GM12878 (cell line): ENCODE measurements at regions not wholly inside any gene's neighbourhood (a gene's known extent, or its start where the extent isn't known, plus 50 kb on each side); places are given as distances from the start of the nearest gene placed in this dataset.

Source experiments
- ATAC-seq: fragments of 200-7000 bp; cut with Tn5 transposase; 3 replicates; pipeline ENCODE4 v1.9.1; 2020; ENCODE audit warnings: mild to moderate bottlenecking, moderate library complexity
- BruUV-seq: library from RNA; stranded (reverse); fragments of 400-500 nt; replicated peaks from 2 replicates; lab custom pipeline; 2021; lab: Mats Ljungman, UMichigan
- CTCF ChIA-PET: fragments of 300-600 bp; sonication (Branson Sonifier 250); formaldehyde crosslinking; extraction: SDS; loops from one replicate; lab custom pipeline; 2021; ENCODE audit warnings: inconsistent platforms; lab: Yijun Ruan, JAX
- POLR2A ChIA-PET: fragments of 350-600 bp; formaldehyde crosslinking; extraction: SDS; loops from one replicate; lab custom pipeline; 2021; ENCODE audit warnings: inconsistent platforms; lab: Charles Lee
- RAD21 ChIA-PET: fragments of 300-600 bp; sonication (Branson Sonifier 250); formaldehyde crosslinking; loops from one replicate; lab custom pipeline; 2023; ENCODE audit warnings: antibody characterized with exemption; ENCODE audit not compliant: unreplicated experiment; lab: Charles Lee
- SMC1A ChIA-PET: fragments of 300-600 bp; sonication (Branson Sonifier 250); formaldehyde crosslinking; loops from one replicate; lab custom pipeline; 2023; ENCODE audit not compliant: unreplicated experiment, uncharacterized antibody; lab: Charles Lee
- DNase-seq: peaks from one replicate; pipeline ENCODE4 v3.0.0-alpha.2; 2011; ENCODE audit warnings: low read depth, low spot score
- FAIRE-seq: peaks from 3 replicates; lab custom pipeline; 2011; peaks lifted over from hg19 to GRCh38; lab: Jason Lieb, UNC
- H2AFZ ChIP-seq: 2 replicates; pipeline ENCODE4 v1.6.0; 2011; ENCODE audit warnings: low read depth, low read length, control low read depth; ENCODE audit not compliant: control insufficient read depth
- H3K27ac ChIP-seq: 2 replicates; pipeline ENCODE4 v1.5.1; 2011; ENCODE audit warnings: control low read depth; ENCODE audit not compliant: control insufficient read depth, insufficient read depth
- H3K27me3 ChIP-seq, 2 experiments: replicated peaks in 1 of 2; 2 replicates each; pipeline versions ENCODE4 v1.6.0 to v1.6.1; 2011; ENCODE audit warnings: low read length in 1 of 2; ENCODE audit not compliant: control insufficient read depth in 2 of 2, insufficient read depth in 2 of 2
- H3K36me3 ChIP-seq, 2 experiments: 2 replicates each; pipeline ENCODE4 v1.5.1; 2011; ENCODE audit warnings: low read length in 1 of 2; ENCODE audit not compliant: control insufficient read depth in 2 of 2, insufficient read depth in 2 of 2
- H3K4me1 ChIP-seq: 2 replicates; pipeline ENCODE4 v1.6.1; 2011; ENCODE audit warnings: mild to moderate bottlenecking, low read length, moderate library complexity, mixed read lengths; ENCODE audit not compliant: control insufficient read depth, insufficient read depth
- H3K4me2 ChIP-seq: 2 replicates; pipeline ENCODE4 v1.6.0; 2011; ENCODE audit warnings: control low read depth; ENCODE audit not compliant: control insufficient read depth, insufficient read depth
- H3K4me3 ChIP-seq: fragments of 200-600 bp; sonication (generic); 2 replicates; pipeline ENCODE4 v1.5.1; 2016
- H3K79me2 ChIP-seq: 2 replicates; pipeline ENCODE4 v1.6.0; 2011; ENCODE audit warnings: low read length; ENCODE audit not compliant: control insufficient read depth, insufficient read depth
- H3K9ac ChIP-seq: 2 replicates; pipeline ENCODE4 v1.8.0; 2011; ENCODE audit warnings: low read length, control low read depth, mixed read lengths; ENCODE audit not compliant: control insufficient read depth, insufficient read depth
- H3K9me3 ChIP-seq: replicated peaks from 3 replicates; pipeline ENCODE4 v1.5.1; 2011; ENCODE audit warnings: mild to moderate bottlenecking, low read length; ENCODE audit not compliant: control insufficient read depth, insufficient read depth
- H4K20me1 ChIP-seq: 2 replicates; pipeline ENCODE4 v1.6.0; 2011; ENCODE audit not compliant: control insufficient read depth, insufficient read depth
- ATF7 ChIP-seq: fragments of 450-650 bp; IDR thresholded peaks from 2 replicates; pipeline ENCODE4 v1.6.1; 2016; ENCODE audit warnings: low read depth, mild to moderate bottlenecking
- BCLAF1 ChIP-seq: fragments of 450-650 bp; IDR thresholded peaks from 2 replicates; pipeline ENCODE4 v1.6.1; 2017; ENCODE audit warnings: antibody characterized with exemption, mild to moderate bottlenecking, moderate library complexity
- ESRRA ChIP-seq: IDR thresholded peaks from 2 replicates; pipeline ENCODE4 v1.6.1; 2012; ENCODE audit warnings: mild to moderate bottlenecking, low read length, improper control_type of control experiment
- KAT2A ChIP-seq: conservative IDR thresholded peaks from 2 replicates; pipeline ENCODE4 v1.6.1; 2011; ENCODE audit warnings: low read depth, low read length; ENCODE audit not compliant: control insufficient read depth
- KLF5 ChIP-seq: fragments of 450-650 bp; IDR thresholded peaks from 2 replicates; pipeline ENCODE4 v1.6.1; 2014; ENCODE audit warnings: mild to moderate bottlenecking; ENCODE audit not compliant: partially characterized antibody
- RBBP5 ChIP-seq: fragments of 200-600 bp; sonication (generic); conservative IDR thresholded peaks from 2 replicates; pipeline ENCODE4 v1.6.1; 2016
- ZBTB40 ChIP-seq: fragments of 450-650 bp; IDR thresholded peaks from 2 replicates; pipeline ENCODE4 v1.6.1; 2016; ENCODE audit warnings: mild to moderate bottlenecking, moderate library complexity, borderline replicate concordance
- WGBS: methylation state at CpG from one replicate; pipeline ENCODE4 v1.1.6; 2016; ENCODE audit warnings: low lambda C conversion rate; ENCODE audit not compliant: insufficient replicate concordance, insufficient coverage; ENCODE audit errors: missing lambda C conversion rate; 5-methylcytosine and 5-hydroxymethylcytosine counted together
- in situ Hi-C: fragments of 300-500 bp; cut with MboI; formaldehyde crosslinking; loops from 9 replicates; pipeline ENCODE4 v1.14.3; 2018; ENCODE audit warnings: mixed read lengths
- intact Hi-C: fragments of 100-400 bp; cut with micrococcal nuclease; formaldehyde crosslinking; loops from one replicate; pipeline ENCODE4 v1.14.2; 2022; ENCODE audit not compliant: unreplicated experiment
- TF ChIP-seq, protein P1 (sequence below): fragments of 450-650 bp; IDR thresholded peaks from 2 replicates; pipeline ENCODE4 v1.6.1; 2017; ENCODE audit warnings: mild to moderate bottlenecking, moderate library complexity

DNA sequence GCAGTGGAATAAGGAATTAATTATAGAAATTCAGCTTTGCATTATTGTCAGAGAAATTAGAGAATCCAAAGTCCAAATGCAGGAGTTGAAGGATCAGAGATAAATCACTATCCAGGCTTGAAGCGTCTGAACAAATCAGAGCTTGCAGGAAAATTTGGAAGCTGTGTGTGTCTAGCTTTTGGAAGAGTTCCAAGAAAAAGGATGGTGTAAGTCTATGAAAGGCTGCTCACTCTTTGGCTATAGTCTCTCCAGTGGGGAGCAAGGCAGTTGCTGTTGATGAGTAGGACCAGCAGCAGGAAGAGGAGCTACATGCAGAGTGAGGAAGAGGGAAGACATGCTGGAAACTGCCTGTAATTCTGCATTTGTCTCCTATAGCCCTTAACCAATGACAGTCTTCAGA, 464.3 kb upstream of the GRM7 start:
- no peaks in the 10 kb centered on the region for H3K9me3 ChIP-seq
- ATAC-seq (no peak), DNase-seq (no peak), FAIRE-seq (no peak)
- H3K4me1 ChIP-seq, result no peaks in the 10 kb centered on the region
- no peak overlapping the region for H3K4me2 ChIP-seq
- ChIA-PET CTCF (no interaction called here), POLR2A (no interaction called here), RAD21 (no interaction called here), SMC1A (no interaction called here)
- no TSS peak for BruUV-seq
- WGBS, result 80% methylated on average over 1 of the region's 1 CpG
- TF ChIP-seq ESRRA (no peak), RBBP5 (no peak), ZBTB40 (no peak), KLF5 (no peak), BCLAF1 (no peak), ATF7 (no peak), KAT2A (no peak)
- TF ChIP-seq, protein P1, sequence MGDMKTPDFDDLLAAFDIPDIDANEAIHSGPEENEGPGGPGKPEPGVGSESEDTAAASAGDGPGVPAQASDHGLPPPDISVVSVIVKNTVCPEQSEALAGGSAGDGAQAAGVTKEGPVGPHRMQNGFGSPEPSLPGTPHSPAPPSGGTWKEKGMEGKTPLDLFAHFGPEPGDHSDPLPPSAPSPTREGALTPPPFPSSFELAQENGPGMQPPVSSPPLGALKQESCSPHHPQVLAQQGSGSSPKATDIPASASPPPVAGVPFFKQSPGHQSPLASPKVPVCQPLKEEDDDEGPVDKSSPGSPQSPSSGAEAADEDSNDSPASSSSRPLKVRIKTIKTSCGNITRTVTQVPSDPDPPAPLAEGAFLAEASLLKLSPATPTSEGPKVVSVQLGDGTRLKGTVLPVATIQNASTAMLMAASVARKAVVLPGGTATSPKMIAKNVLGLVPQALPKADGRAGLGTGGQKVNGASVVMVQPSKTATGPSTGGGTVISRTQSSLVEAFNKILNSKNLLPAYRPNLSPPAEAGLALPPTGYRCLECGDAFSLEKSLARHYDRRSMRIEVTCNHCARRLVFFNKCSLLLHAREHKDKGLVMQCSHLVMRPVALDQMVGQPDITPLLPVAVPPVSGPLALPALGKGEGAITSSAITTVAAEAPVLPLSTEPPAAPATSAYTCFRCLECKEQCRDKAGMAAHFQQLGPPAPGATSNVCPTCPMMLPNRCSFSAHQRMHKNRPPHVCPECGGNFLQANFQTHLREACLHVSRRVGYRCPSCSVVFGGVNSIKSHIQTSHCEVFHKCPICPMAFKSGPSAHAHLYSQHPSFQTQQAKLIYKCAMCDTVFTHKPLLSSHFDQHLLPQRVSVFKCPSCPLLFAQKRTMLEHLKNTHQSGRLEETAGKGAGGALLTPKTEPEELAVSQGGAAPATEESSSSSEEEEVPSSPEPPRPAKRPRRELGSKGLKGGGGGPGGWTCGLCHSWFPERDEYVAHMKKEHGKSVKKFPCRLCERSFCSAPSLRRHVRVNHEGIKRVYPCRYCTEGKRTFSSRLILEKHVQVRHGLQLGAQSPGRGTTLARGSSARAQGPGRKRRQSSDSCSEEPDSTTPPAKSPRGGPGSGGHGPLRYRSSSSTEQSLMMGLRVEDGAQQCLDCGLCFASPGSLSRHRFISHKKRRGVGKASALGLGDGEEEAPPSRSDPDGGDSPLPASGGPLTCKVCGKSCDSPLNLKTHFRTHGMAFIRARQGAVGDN, result no peak
- no peak overlapping the region for H2AFZ ChIP-seq
- no peaks in the 10 kb centered on the region for H3K27me3 ChIP-seq
- no peaks in the 10 kb centered on the region for H4K20me1 ChIP-seq
- no peaks in the 10 kb centered on the region for H3K79me2 ChIP-seq
- no peak overlapping the region for H3K4me3 ChIP-seq
- no peaks in the 10 kb centered on the region for H3K36me3 ChIP-seq
- in situ Hi-C loops (no loop called here), intact Hi-C loops (loop anchor here (10.0 kb wide), 1 partner anchor 398 kb away; no protein-coding TSS in a partner anchor)
- no peak overlapping the region for H3K27ac ChIP-seq
- H3K9ac ChIP-seq, result no peak overlapping the region
